ENCODE measurements at regions not wholly inside any gene's neighbourhood (a gene's known extent, or its start where the extent isn't known, plus 50 kb on each side); places are given as distances from the start of the nearest gene placed in this dataset.

DNA sequence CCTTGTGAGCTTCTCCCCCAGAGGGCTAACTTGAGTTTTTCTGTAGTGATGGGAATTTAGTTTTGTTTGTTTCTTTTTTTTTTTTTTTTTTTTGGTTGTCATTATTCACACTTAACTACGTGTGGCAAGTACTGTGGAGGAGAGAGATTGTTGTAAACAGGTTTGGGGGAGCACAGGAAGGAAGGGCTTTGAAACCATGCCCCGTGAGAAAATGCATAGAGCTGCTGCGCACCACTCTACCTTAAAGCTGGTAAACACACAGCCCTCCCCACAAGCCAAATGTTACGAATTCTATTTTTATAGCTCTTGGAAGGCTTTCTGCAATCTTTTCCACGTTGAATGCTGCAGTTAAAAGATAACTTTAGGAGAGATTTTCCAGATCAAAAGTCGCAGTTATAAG lies 76.2 kb downstream of the ZNF22 start:
- Histone ChIP-seq H3K27me3 (ENCODE audit: insufficient read depth) (no peaks in the 10 kb centered on the region), H4K20me1 (replicated peaks; ENCODE audit: insufficient read depth) (no peaks in the 10 kb centered on the region), H2AFZ (peak overlapping the region; percentile 43; the same call in 1 of the 2 replicates), H3K79me2 (replicated peaks; ENCODE audit: insufficient read depth) (no peaks in the 10 kb centered on the region), H3K4me1 (ENCODE audit: insufficient read depth) (peaks cover 27% of the 10 kb centered on the region), H3F3A (replicated peaks; ENCODE audit: low read depth) (no peaks in the 10 kb centered on the region), H3K4me2 (peak overlapping the region; percentile 51; the same call in 1 of the 2 replicates), H3K27ac (ENCODE audit: low read depth) (no peak overlapping the region), H3K4me3 (no peak overlapping the region), H3K36me3 (ENCODE audit: insufficient read depth) (no peaks in the 10 kb centered on the region), H3K9me2 (ENCODE audit: insufficient read depth) (no peaks in the 10 kb centered on the region)
- H3K4me1 Mint-ChIP-seq = peaks cover 27% of the 10 kb centered on the region
- DNase-seq (ENCODE audit: low spot score) = no peak
- no peak overlapping the region; the same call in 1 of the 2 replicates for H3K27ac Mint-ChIP-seq
- peaks cover 4% of the 10 kb centered on the region for H3K27me3 Mint-ChIP-seq (ENCODE audit: insufficient read depth, low read depth, poor library complexity)
- peaks cover 5% of the 10 kb centered on the region; the same call in 2 of the 3 replicates for H3K9me3 Mint-ChIP-seq
- TF ChIP-seq ZNF331 (CRISPR knock-in tag; IDR thresholded peaks at IDR 0.05; ENCODE audit: low read depth) (no peak), POLR2AphosphoS5 (IDR thresholded peaks at IDR 0.05; ENCODE audit: low read depth) (no peak), STAT1 (IDR thresholded peaks at IDR 0.05; ENCODE audit: unreplicated experiment) (no peak), NANOG (IDR thresholded peaks at IDR 0.05; ENCODE audit: borderline replicate concordance) (no peak), CREB1 (CRISPR knock-in tag; IDR thresholded peaks at IDR 0.05; ENCODE audit: low read depth) (no peak), JUNB (IDR thresholded peaks at IDR 0.05; ENCODE audit: unreplicated experiment) (no peak), ZNF114 (CRISPR knock-in tag; IDR thresholded peaks at IDR 0.05) (no peak), EZH2 (IDR thresholded peaks at IDR 0.05; ENCODE audit: low read depth, unreplicated experiment) (no peak)
- TF ChIP-seq, protein P1, sequence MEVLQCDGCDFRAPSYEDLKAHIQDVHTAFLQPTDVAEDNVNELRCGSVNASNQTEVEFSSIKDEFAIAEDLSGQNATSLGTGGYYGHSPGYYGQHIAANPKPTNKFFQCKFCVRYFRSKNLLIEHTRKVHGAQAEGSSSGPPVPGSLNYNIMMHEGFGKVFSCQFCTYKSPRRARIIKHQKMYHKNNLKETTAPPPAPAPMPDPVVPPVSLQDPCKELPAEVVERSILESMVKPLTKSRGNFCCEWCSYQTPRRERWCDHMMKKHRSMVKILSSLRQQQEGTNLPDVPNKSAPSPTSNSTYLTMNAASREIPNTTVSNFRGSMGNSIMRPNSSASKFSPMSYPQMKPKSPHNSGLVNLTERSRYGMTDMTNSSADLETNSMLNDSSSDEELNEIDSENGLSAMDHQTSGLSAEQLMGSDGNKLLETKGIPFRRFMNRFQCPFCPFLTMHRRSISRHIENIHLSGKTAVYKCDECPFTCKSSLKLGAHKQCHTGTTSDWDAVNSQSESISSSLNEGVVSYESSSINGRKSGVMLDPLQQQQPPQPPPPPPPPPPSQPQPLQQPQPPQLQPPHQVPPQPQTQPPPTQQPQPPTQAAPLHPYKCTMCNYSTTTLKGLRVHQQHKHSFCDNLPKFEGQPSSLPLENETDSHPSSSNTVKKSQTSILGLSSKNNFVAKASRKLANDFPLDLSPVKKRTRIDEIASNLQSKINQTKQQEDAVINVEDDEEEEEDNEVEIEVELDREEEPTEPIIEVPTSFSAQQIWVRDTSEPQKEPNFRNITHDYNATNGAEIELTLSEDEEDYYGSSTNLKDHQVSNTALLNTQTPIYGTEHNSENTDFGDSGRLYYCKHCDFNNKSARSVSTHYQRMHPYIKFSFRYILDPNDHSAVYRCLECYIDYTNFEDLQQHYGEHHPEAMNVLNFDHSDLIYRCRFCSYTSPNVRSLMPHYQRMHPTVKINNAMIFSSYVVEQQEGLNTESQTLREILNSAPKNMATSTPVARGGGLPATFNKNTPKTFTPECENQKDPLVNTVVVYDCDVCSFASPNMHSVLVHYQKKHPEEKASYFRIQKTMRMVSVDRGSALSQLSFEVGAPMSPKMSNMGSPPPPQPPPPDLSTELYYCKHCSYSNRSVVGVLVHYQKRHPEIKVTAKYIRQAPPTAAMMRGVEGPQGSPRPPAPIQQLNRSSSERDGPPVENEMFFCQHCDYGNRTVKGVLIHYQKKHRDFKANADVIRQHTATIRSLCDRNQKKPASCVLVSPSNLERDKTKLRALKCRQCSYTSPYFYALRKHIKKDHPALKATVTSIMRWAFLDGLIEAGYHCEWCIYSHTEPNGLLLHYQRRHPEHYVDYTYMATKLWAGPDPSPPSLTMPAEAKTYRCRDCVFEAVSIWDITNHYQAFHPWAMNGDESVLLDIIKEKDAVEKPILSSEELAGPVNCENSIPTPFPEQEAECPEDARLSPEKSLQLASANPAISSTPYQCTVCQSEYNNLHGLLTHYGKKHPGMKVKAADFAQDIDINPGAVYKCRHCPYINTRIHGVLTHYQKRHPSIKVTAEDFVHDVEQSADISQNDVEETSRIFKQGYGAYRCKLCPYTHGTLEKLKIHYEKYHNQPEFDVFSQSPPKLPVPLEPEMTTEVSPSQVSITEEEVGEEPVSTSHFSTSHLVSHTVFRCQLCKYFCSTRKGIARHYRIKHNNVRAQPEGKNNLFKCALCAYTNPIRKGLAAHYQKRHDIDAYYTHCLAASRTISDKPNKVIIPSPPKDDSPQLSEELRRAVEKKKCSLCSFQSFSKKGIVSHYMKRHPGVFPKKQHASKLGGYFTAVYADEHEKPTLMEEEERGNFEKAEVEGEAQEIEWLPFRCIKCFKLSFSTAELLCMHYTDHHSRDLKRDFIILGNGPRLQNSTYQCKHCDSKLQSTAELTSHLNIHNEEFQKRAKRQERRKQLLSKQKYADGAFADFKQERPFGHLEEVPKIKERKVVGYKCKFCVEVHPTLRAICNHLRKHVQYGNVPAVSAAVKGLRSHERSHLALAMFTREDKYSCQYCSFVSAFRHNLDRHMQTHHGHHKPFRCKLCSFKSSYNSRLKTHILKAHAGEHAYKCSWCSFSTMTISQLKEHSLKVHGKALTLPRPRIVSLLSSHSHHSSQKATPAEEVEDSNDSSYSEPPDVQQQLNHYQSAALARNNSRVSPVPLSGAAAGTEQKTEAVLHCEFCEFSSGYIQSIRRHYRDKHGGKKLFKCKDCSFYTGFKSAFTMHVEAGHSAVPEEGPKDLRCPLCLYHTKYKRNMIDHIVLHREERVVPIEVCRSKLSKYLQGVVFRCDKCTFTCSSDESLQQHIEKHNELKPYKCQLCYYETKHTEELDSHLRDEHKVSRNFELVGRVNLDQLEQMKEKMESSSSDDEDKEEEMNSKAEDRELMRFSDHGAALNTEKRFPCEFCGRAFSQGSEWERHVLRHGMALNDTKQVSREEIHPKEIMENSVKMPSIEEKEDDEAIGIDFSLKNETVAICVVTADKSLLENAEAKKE (CRISPR knock-in tag; IDR thresholded peaks at IDR 0.05) = no peak
- TF ChIP-seq, protein P2, sequence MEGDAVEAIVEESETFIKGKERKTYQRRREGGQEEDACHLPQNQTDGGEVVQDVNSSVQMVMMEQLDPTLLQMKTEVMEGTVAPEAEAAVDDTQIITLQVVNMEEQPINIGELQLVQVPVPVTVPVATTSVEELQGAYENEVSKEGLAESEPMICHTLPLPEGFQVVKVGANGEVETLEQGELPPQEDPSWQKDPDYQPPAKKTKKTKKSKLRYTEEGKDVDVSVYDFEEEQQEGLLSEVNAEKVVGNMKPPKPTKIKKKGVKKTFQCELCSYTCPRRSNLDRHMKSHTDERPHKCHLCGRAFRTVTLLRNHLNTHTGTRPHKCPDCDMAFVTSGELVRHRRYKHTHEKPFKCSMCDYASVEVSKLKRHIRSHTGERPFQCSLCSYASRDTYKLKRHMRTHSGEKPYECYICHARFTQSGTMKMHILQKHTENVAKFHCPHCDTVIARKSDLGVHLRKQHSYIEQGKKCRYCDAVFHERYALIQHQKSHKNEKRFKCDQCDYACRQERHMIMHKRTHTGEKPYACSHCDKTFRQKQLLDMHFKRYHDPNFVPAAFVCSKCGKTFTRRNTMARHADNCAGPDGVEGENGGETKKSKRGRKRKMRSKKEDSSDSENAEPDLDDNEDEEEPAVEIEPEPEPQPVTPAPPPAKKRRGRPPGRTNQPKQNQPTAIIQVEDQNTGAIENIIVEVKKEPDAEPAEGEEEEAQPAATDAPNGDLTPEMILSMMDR (conservative IDR thresholded peaks at IDR 0.05; ENCODE audit: low read depth in 2 of 2) = no peak
- TF ChIP-seq, protein P3, sequence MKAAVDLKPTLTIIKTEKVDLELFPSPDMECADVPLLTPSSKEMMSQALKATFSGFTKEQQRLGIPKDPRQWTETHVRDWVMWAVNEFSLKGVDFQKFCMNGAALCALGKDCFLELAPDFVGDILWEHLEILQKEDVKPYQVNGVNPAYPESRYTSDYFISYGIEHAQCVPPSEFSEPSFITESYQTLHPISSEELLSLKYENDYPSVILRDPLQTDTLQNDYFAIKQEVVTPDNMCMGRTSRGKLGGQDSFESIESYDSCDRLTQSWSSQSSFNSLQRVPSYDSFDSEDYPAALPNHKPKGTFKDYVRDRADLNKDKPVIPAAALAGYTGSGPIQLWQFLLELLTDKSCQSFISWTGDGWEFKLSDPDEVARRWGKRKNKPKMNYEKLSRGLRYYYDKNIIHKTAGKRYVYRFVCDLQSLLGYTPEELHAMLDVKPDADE (IDR thresholded peaks at IDR 0.05) = no peak
- TF ChIP-seq, protein P4, sequence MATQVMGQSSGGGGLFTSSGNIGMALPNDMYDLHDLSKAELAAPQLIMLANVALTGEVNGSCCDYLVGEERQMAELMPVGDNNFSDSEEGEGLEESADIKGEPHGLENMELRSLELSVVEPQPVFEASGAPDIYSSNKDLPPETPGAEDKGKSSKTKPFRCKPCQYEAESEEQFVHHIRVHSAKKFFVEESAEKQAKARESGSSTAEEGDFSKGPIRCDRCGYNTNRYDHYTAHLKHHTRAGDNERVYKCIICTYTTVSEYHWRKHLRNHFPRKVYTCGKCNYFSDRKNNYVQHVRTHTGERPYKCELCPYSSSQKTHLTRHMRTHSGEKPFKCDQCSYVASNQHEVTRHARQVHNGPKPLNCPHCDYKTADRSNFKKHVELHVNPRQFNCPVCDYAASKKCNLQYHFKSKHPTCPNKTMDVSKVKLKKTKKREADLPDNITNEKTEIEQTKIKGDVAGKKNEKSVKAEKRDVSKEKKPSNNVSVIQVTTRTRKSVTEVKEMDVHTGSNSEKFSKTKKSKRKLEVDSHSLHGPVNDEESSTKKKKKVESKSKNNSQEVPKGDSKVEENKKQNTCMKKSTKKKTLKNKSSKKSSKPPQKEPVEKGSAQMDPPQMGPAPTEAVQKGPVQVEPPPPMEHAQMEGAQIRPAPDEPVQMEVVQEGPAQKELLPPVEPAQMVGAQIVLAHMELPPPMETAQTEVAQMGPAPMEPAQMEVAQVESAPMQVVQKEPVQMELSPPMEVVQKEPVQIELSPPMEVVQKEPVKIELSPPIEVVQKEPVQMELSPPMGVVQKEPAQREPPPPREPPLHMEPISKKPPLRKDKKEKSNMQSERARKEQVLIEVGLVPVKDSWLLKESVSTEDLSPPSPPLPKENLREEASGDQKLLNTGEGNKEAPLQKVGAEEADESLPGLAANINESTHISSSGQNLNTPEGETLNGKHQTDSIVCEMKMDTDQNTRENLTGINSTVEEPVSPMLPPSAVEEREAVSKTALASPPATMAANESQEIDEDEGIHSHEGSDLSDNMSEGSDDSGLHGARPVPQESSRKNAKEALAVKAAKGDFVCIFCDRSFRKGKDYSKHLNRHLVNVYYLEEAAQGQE (IDR thresholded peaks at IDR 0.05; ENCODE audit: unreplicated experiment) = no peak
- no peak overlapping the region for H3K4me3 Mint-ChIP-seq
- no peak; the same call in 1 of the 3 replicates for ATAC-seq
- H3K36me3 Mint-ChIP-seq (ENCODE audit: low read depth) = peaks cover 3% of the 10 kb centered on the region; the same call in 2 of the 3 replicates
